CD4-positive, alpha-beta T cell (primary cell): ENCODE measurements at regions not wholly inside any gene's neighbourhood (a gene's known extent, or its start where the extent isn't known, plus 50 kb on each side); places are given as distances from the start of the nearest gene placed in this dataset.

Source experiments
- ATAC-seq: fragments of 200-7000 bp; cut with Tn5 transposase; one replicate; pipeline ENCODE4 v1.10.0; 2022; ENCODE audit warnings: mild to moderate bottlenecking; ENCODE audit not compliant: poor library complexity
- CTCF ChIA-PET: fragments of 350-600 bp; sonication (Branson Sonifier 250); formaldehyde crosslinking; loops from one replicate; lab custom pipeline; 2021; ENCODE audit warnings: antibody characterized with exemption, inconsistent platforms; lab: Charles Lee
- POLR2A ChIA-PET: fragments of 350-600 bp; sonication (Branson Sonifier 250); formaldehyde crosslinking; loops from one replicate; lab custom pipeline; 2021; ENCODE audit warnings: antibody characterized with exemption, inconsistent platforms; lab: Charles Lee
- DNase-seq, 14 experiments: peaks; one replicate each; pipeline ENCODE4 v3.0.0-alpha.2; 2013 to 2020; ENCODE audit warnings: mixed read lengths in 2 of 14
- H3K27ac ChIP-seq, 2 donors: one replicate each; pipeline versions ENCODE4 v1.5.1 to v1.7.0; 2013; ENCODE audit warnings: low read length in 2 of 2, low read depth in 1 of 2, mild to moderate bottlenecking in 1 of 2
- H3K27me3 ChIP-seq, 2 experiments: 1 replicate in 1 of 2; 2 replicates in 1 of 2; pipeline versions ENCODE4 v1.6.1 to v1.7.0; 2013; ENCODE audit warnings: low read length in 2 of 2, control low read depth in 1 of 2, mild to moderate bottlenecking in 1 of 2, moderate library complexity in 1 of 2; ENCODE audit not compliant: insufficient read depth in 2 of 2, control insufficient read depth in 1 of 2
- H3K36me3 ChIP-seq: one replicate; pipeline ENCODE4 v1.6.1; 2013; ENCODE audit warnings: low read length, control low read depth; ENCODE audit not compliant: insufficient read depth
- H3K4me1 ChIP-seq: one replicate; pipeline ENCODE4 v1.6.1; 2013; ENCODE audit warnings: low read length, control low read depth; ENCODE audit not compliant: insufficient read depth
- H3K4me3 ChIP-seq: one replicate; pipeline ENCODE4 v1.5.1; 2013; ENCODE audit warnings: mild to moderate bottlenecking, low read length, moderate library complexity
- H3K9me3 ChIP-seq, 2 experiments: 1 replicate in 1 of 2; 2 replicates in 1 of 2; pipeline versions ENCODE4 v1.6.1 to v1.7.0; 2013; ENCODE audit warnings: low read length in 2 of 2, mild to moderate bottlenecking in 2 of 2, control low read depth in 1 of 2, moderate library complexity in 1 of 2; ENCODE audit not compliant: control insufficient read depth in 1 of 2, insufficient read depth in 1 of 2
- H3K27ac Mint-ChIP-seq: one replicate; pipeline ENCODE4 v1.8.0; 2020; ENCODE audit warnings: mixed read lengths
- H3K27me3 Mint-ChIP-seq: one replicate; pipeline ENCODE4 v1.8.0; 2021; ENCODE audit warnings: mixed read lengths
- H3K36me3 Mint-ChIP-seq: one replicate; pipeline ENCODE4 v1.8.0; 2021; ENCODE audit warnings: low read depth, mixed read lengths
- H3K4me1 Mint-ChIP-seq: one replicate; pipeline ENCODE4 v1.8.0; 2021; ENCODE audit warnings: low read depth, mixed read lengths
- H3K4me3 Mint-ChIP-seq: one replicate; pipeline ENCODE4 v1.8.0; 2020; ENCODE audit warnings: mild to moderate bottlenecking, mixed read lengths
- H3K9me3 Mint-ChIP-seq: one replicate; pipeline ENCODE4 v1.8.0; 2020; ENCODE audit warnings: mixed read lengths
- intact Hi-C, 2 experiments: fragments of 100-400 bp; cut with DNase I in 1 of 2; cut with micrococcal nuclease in 1 of 2; formaldehyde crosslinking; loops; one replicate each; pipeline versions ENCODE4 v1.15.1 to v1.9.0; 2023 to 2025; cut with DNase I, micrococcal nuclease
- TF ChIP-seq, protein P1 (sequence below): fragments of 200-600 bp; IDR thresholded peaks from one replicate; pipeline ENCODE4 v1.8.0; 2022; ENCODE audit warnings: antibody characterized with exemption, mild to moderate bottlenecking

DNA sequence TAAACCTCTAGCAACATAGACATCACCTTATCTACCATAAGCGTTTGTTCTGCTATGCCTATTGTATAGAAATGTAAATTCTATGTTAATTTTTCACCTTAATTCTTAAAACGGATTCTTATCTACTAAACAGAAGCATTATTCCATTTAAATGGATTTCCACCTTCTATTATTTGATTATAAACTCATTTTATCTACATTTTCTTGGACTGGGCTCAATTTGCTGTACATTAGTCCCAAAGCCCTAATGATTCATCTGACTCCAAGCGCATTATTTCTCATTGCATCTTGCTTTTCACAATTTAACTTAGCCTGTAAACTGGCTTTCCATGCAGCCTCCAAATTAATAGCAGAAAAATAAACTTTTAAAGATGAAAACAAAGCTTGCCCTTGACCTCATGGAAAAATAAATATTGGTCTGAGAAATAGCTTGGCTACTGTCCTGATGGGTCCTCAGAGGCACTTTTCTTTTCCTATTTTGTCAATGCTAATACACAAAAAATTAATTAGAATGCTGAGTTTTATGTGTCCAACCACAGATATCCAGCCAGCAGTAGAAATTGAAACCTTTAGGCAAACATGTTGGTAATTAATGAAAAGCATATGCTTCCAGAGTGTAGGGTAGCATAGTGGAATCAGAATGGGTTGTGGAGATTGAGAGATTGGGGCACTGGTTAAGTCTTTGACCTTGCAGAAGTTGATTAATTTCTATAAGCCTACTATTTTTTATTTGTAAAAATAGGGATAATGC lies 81.4 kb upstream of the CFAP20DC start:
- DNase-seq (no peak), ATAC-seq (no peak)
- no peaks in the 10 kb centered on the region for H3K9me3 Mint-ChIP-seq
- POLR2A ChIA-PET = no interaction called here
- no peaks in the 10 kb centered on the region for H3K36me3 Mint-ChIP-seq
- H3K4me3 Mint-ChIP-seq = no peak overlapping the region
- CTCF ChIA-PET = no interaction called here
- Histone ChIP-seq H3K4me1 (no peaks in the 10 kb centered on the region), H3K9me3 (no peaks in the 10 kb centered on the region), H3K36me3 (no peaks in the 10 kb centered on the region), H3K4me3 (no peak overlapping the region), H3K27ac (no peak overlapping the region), H3K27me3 (no peaks in the 10 kb centered on the region)
- no peaks in the 10 kb centered on the region for H3K27me3 Mint-ChIP-seq
- H3K27ac Mint-ChIP-seq = no peak overlapping the region
- TF ChIP-seq, protein P1, sequence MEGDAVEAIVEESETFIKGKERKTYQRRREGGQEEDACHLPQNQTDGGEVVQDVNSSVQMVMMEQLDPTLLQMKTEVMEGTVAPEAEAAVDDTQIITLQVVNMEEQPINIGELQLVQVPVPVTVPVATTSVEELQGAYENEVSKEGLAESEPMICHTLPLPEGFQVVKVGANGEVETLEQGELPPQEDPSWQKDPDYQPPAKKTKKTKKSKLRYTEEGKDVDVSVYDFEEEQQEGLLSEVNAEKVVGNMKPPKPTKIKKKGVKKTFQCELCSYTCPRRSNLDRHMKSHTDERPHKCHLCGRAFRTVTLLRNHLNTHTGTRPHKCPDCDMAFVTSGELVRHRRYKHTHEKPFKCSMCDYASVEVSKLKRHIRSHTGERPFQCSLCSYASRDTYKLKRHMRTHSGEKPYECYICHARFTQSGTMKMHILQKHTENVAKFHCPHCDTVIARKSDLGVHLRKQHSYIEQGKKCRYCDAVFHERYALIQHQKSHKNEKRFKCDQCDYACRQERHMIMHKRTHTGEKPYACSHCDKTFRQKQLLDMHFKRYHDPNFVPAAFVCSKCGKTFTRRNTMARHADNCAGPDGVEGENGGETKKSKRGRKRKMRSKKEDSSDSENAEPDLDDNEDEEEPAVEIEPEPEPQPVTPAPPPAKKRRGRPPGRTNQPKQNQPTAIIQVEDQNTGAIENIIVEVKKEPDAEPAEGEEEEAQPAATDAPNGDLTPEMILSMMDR = no peak
- no peaks in the 10 kb centered on the region for H3K4me1 Mint-ChIP-seq
- intact Hi-C loops = no loop called here

DNA sequence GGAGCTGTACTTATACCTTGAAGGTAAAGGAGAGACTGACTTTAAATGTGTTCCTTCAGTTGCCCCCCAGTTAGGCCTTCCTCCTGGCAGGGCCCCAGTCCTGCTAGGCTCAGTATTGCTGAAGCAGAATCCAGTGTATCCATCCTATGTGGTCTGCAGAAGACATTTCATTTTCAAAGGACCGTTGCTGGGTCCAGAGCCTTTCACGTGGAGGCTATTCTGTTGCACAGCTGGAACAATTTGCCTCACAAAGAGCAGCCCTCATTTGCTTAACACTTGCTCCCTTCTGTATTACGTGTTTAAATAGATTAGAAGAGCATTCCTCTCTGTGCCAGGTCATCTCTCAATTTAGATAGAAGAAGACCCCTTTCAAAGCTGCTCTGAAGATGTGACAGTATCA lies 78.9 kb upstream of the CFAP20DC start:
- TF ChIP-seq, protein P1 = no peak
- Histone ChIP-seq H3K9me3 (no peaks in the 10 kb centered on the region), H3K27ac (no peak overlapping the region), H3K4me1 (no peaks in the 10 kb centered on the region), H3K4me3 (no peak overlapping the region), H3K36me3 (no peaks in the 10 kb centered on the region), H3K27me3 (no peaks in the 10 kb centered on the region)
- POLR2A ChIA-PET = no interaction called here
- DNase-seq (no peak), ATAC-seq (no peak)
- Mint-ChIP-seq H3K27ac (no peak overlapping the region), H3K9me3 (no peaks in the 10 kb centered on the region), H3K27me3 (no peaks in the 10 kb centered on the region), H3K4me3 (no peak overlapping the region), H3K36me3 (no peaks in the 10 kb centered on the region), H3K4me1 (no peaks in the 10 kb centered on the region)
- CTCF ChIA-PET = interaction anchor here (1.6 kb wide), 1 partner anchor 10 kb away, joined by 4 read pairs; no protein-coding TSS in a partner anchor
- intact Hi-C loops = no loop called here

DNA sequence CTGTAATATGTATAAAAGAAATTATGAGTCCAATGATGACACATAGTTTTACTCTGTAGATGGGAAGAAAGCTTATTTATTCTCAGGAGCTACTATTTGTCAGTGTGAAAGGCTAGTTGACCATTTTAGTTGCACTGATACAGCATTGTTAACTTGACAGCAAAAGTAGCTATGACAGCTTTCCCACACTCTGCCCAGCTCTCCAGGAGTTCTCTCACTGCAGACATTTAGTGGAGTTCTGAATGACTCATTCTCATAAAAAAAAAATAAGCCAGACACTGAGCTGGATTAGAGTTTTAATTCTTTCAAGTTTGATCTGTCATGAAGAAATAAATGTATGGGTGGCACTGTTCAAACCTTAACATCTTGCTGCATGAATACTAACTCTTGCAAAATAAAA lies 77.2 kb upstream of the CFAP20DC start:
- H3K27ac ChIP-seq = no peak overlapping the region
- no peak overlapping the region for H3K4me3 Mint-ChIP-seq
- H3K27ac Mint-ChIP-seq = no peak overlapping the region
- ATAC-seq = no peak
- intact Hi-C loops = no loop called here
- DNase-seq = no peak
- H3K4me1 Mint-ChIP-seq = no peaks in the 10 kb centered on the region
- H3K36me3 Mint-ChIP-seq = no peaks in the 10 kb centered on the region
- no peaks in the 10 kb centered on the region for H3K36me3 ChIP-seq
- POLR2A ChIA-PET = no interaction called here
- no peak overlapping the region for H3K4me3 ChIP-seq
- H3K9me3 ChIP-seq = no peaks in the 10 kb centered on the region
- H3K27me3 ChIP-seq = no peaks in the 10 kb centered on the region
- TF ChIP-seq, protein P1 = no peak
- CTCF ChIA-PET = no interaction called here
- no peaks in the 10 kb centered on the region for H3K9me3 Mint-ChIP-seq
- H3K27me3 Mint-ChIP-seq = no peaks in the 10 kb centered on the region
- H3K4me1 ChIP-seq = no peaks in the 10 kb centered on the region
